ENCODE measurements at regions not wholly inside any gene's neighbourhood (a gene's known extent, or its start where the extent isn't known, plus 50 kb on each side); places are given as distances from the start of the nearest gene placed in this dataset.
A peak's percentile ranks its signal among the peaks of the same experiment; 100 is the strongest.

- TF ChIP-seq MYC (IDR thresholded peaks at IDR 0.05; ENCODE audit: low read depth, low read length) (no peak), CTCF (IDR thresholded peaks at IDR 0.05; ENCODE audit: low read depth, low read length) (no peak), MAX (IDR thresholded peaks at IDR 0.05; ENCODE audit: low read depth, low read length) (no peak), POLR2A (IDR thresholded peaks at IDR 0.05; ENCODE audit: extremely low read depth, insufficient read length) (no peak)
- no peak for DNase-seq (ENCODE audit: low read depth)
- no peak overlapping the region for H3K4me3 ChIP-seq (ENCODE audit: low read depth, low read length)
Observed at GRCh38 chr13:82698941-82699340, 1183.3 kb downstream of the SLITRK1 start.

GRCh38 chr13:82698383-82698782 lies 1183.9 kb downstream of the SLITRK1 start:
- DNase-seq (ENCODE audit: low read depth), result no peak
- TF ChIP-seq MAX (IDR thresholded peaks at IDR 0.05; ENCODE audit: low read depth, low read length), result no peak
- TF ChIP-seq POLR2A (IDR thresholded peaks at IDR 0.05; ENCODE audit: extremely low read depth, insufficient read length), result no peak
- TF ChIP-seq CTCF (IDR thresholded peaks at IDR 0.05; ENCODE audit: low read depth, low read length), result no peak
- no peak for TF ChIP-seq MYC (IDR thresholded peaks at IDR 0.05; ENCODE audit: low read depth, low read length)
- H3K4me3 ChIP-seq (ENCODE audit: low read depth, low read length), result no peak overlapping the region

- TF ChIP-seq POLR2A (IDR thresholded peaks at IDR 0.05; ENCODE audit: extremely low read depth, insufficient read length) (no peak), MYC (IDR thresholded peaks at IDR 0.05; ENCODE audit: low read depth, low read length) (no peak), CTCF (IDR thresholded peaks at IDR 0.05; ENCODE audit: low read depth, low read length) (no peak), MAX (IDR thresholded peaks at IDR 0.05; ENCODE audit: low read depth, low read length) (no peak)
- H3K4me3 ChIP-seq (ENCODE audit: low read depth, low read length), result no peak overlapping the region
- DNase-seq (ENCODE audit: low read depth), result no peak
Observed at GRCh38 chr13:82693607-82694006, 1188.7 kb downstream of the SLITRK1 start.

- peak; percentile 16 for DNase-seq (ENCODE audit: low read depth)
- H3K4me3 ChIP-seq (ENCODE audit: low read depth, low read length), result peak overlapping the region; percentile 34
- no peak for TF ChIP-seq CTCF (IDR thresholded peaks at IDR 0.05; ENCODE audit: low read depth, low read length)
- TF ChIP-seq MAX (IDR thresholded peaks at IDR 0.05; ENCODE audit: low read depth, low read length), result no peak
- no peak for TF ChIP-seq MYC (IDR thresholded peaks at IDR 0.05; ENCODE audit: low read depth, low read length)
- TF ChIP-seq POLR2A (IDR thresholded peaks at IDR 0.05; ENCODE audit: extremely low read depth, insufficient read length), result no peak
Observed at GRCh38 chr13:82688400-82688994, 1193.8 kb downstream of the SLITRK1 start.

- TF ChIP-seq POLR2A (IDR thresholded peaks at IDR 0.05; ENCODE audit: extremely low read depth, insufficient read length), result no peak
- DNase-seq (ENCODE audit: low read depth), result no peak
- no peak overlapping the region for H3K4me3 ChIP-seq (ENCODE audit: low read depth, low read length)
Observed at GRCh38 chr13:82687884-82688283, 1194.4 kb downstream of the SLITRK1 start.

- H3K4me3 ChIP-seq (ENCODE audit: low read depth, low read length), result no peak overlapping the region
- no peak for DNase-seq (ENCODE audit: low read depth)
- TF ChIP-seq POLR2A (IDR thresholded peaks at IDR 0.05; ENCODE audit: extremely low read depth, insufficient read length) (no peak), MYC (IDR thresholded peaks at IDR 0.05; ENCODE audit: low read depth, low read length) (no peak), CTCF (IDR thresholded peaks at IDR 0.05; ENCODE audit: low read depth, low read length) (no peak), MAX (IDR thresholded peaks at IDR 0.05; ENCODE audit: low read depth, low read length) (no peak)
Observed at GRCh38 chr13:82681535-82681934, 1200.7 kb downstream of the SLITRK1 start.
